DND-41 (cell line): ENCODE measurements at regions not wholly inside any gene's neighbourhood (a gene's known extent, or its start where the extent isn't known, plus 50 kb on each side); places are given as distances from the start of the nearest gene placed in this dataset.

ENCODE experiments used
- CTCF ChIP-seq: IDR thresholded peaks from 2 replicates; pipeline ENCODE4 v1.5.1; 2012; ENCODE audit warnings: borderline replicate concordance, low read length, moderate library complexity, mild to moderate bottlenecking; ENCODE audit not compliant: poor library complexity, severe bottlenecking; ENCODE audit errors: extremely low read depth
- EZH2 ChIP-seq: IDR thresholded peaks from 3 replicates; pipeline ENCODE4 v1.6.1; 2012; ENCODE audit warnings: borderline replicate concordance, low read depth, mild to moderate bottlenecking, moderate library complexity, low read length, inconsistent platforms; ENCODE audit not compliant: severe bottlenecking

- no peak for TF ChIP-seq CTCF
- no peak for TF ChIP-seq EZH2
These were observed 88.2 kb upstream of the PPARGC1A start for GRCh38 chr4:23978002-23978401.
